A204.1 (cell line): ENCODE measurements at regions not wholly inside any gene's neighbourhood (a gene's known extent, or its start where the extent isn't known, plus 50 kb on each side); places are given as distances from the start of the nearest gene placed in this dataset.
"Not testable (repeated sequence)": the region's sequence is repeated elsewhere in the genome, so short reads cannot be mapped to it uniquely, and the experiment has no call there.

ENCODE experiments used
- FAIRE-seq: peaks from 2 replicates; lab custom pipeline; 2012; peaks lifted over from hg19 to GRCh38; lab: Jason Lieb, UNC

GRCh38 chr5:103693517-103693916, 130.9 kb upstream of the NUDT12 start:
- no peak for FAIRE-seq

- no peak for FAIRE-seq
These were observed 128.1 kb upstream of the NUDT12 start for GRCh38 chr5:103690676-103691075.

- no peak for FAIRE-seq
These were observed 117.3 kb upstream of the NUDT12 start for GRCh38 chr5:103679873-103680272.

- FAIRE-seq: not testable (repeated sequence)
These were observed 113.6 kb upstream of the NUDT12 start for GRCh38 chr5:103676198-103676597.

GRCh38 chr5:103674739-103675138, 112.2 kb upstream of the NUDT12 start:
- no peak for FAIRE-seq

- FAIRE-seq: no peak
These were observed 111.7 kb upstream of the NUDT12 start for GRCh38 chr5:103674251-103674650.

- FAIRE-seq: no peak
These were observed 107.0 kb upstream of the NUDT12 start for GRCh38 chr5:103669615-103670014.

- FAIRE-seq: no peak
These were observed 105.7 kb upstream of the NUDT12 start for GRCh38 chr5:103668281-103668680.

- FAIRE-seq: no peak
These were observed 104.5 kb upstream of the NUDT12 start for GRCh38 chr5:103667068-103667467.

- FAIRE-seq: no peak
These were observed 94.7 kb upstream of the NUDT12 start for GRCh38 chr5:103657301-103657700.

- FAIRE-seq: no peak
These were observed 85.5 kb upstream of the NUDT12 start for GRCh38 chr5:103648086-103648485.

- no peak for FAIRE-seq
These were observed 84.4 kb upstream of the NUDT12 start for GRCh38 chr5:103646698-103647614.

- FAIRE-seq: no peak
These were observed 83.2 kb upstream of the NUDT12 start for GRCh38 chr5:103645816-103646215.

- no peak for FAIRE-seq
These were observed 76.4 kb upstream of the NUDT12 start for GRCh38 chr5:103638979-103639378.

GRCh38 chr5:103624675-103625074, 62.1 kb upstream of the NUDT12 start:
- FAIRE-seq: no peak

GRCh38 chr5:103624035-103624480, 61.5 kb upstream of the NUDT12 start:
- FAIRE-seq: no peak

- FAIRE-seq: no peak
These were observed 60.8 kb upstream of the NUDT12 start for GRCh38 chr5:103623425-103623824.

- no peak for FAIRE-seq
These were observed 59.0 kb upstream of the NUDT12 start for GRCh38 chr5:103621548-103621930.

- no peak for FAIRE-seq
These were observed 58.4 kb upstream of the NUDT12 start for GRCh38 chr5:103620851-103621547.

- no peak for FAIRE-seq
These were observed 55.3 kb upstream of the NUDT12 start for GRCh38 chr5:103617913-103618312.

GRCh38 chr5:103617090-103617489, 54.5 kb upstream of the NUDT12 start:
- FAIRE-seq: no peak

GRCh38 chr5:103612545-103612944, 50.0 kb upstream of the NUDT12 start:
- FAIRE-seq: no peak
